ENCODE measurements at regions not wholly inside any gene's neighbourhood (a gene's known extent, or its start where the extent isn't known, plus 50 kb on each side); places are given as distances from the start of the nearest gene placed in this dataset.
"Not testable (repeated sequence)": the region's sequence is repeated elsewhere in the genome, so short reads cannot be mapped to it uniquely, and the experiment has no call there.

GRCh38 chr6:866316-866715, 173.4 kb upstream of the EXOC2 start:
- H4K20me1 ChIP-seq (ENCODE audit: insufficient read depth, low read length), result no peaks in the 10 kb centered on the region
- H3K9me3 ChIP-seq (ENCODE audit: low read depth, low read length), result no peaks in the 10 kb centered on the region
- no peak for DNase-seq (ENCODE audit: insufficient read length, low spot score, missing footprints)
- no peaks in the 10 kb centered on the region for H3K79me2 ChIP-seq (ENCODE audit: insufficient read depth, low read length)
- TF ChIP-seq, protein P1, sequence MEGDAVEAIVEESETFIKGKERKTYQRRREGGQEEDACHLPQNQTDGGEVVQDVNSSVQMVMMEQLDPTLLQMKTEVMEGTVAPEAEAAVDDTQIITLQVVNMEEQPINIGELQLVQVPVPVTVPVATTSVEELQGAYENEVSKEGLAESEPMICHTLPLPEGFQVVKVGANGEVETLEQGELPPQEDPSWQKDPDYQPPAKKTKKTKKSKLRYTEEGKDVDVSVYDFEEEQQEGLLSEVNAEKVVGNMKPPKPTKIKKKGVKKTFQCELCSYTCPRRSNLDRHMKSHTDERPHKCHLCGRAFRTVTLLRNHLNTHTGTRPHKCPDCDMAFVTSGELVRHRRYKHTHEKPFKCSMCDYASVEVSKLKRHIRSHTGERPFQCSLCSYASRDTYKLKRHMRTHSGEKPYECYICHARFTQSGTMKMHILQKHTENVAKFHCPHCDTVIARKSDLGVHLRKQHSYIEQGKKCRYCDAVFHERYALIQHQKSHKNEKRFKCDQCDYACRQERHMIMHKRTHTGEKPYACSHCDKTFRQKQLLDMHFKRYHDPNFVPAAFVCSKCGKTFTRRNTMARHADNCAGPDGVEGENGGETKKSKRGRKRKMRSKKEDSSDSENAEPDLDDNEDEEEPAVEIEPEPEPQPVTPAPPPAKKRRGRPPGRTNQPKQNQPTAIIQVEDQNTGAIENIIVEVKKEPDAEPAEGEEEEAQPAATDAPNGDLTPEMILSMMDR (IDR thresholded peaks at IDR 0.05; ENCODE audit: extremely low read depth, low read depth, low read length), result no peak
- no peak overlapping the region for H3K4me2 ChIP-seq (ENCODE audit: insufficient read depth, low read length)
- H2AFZ ChIP-seq (ENCODE audit: low read length), result no peak overlapping the region
- H3K4me1 ChIP-seq (ENCODE audit: insufficient read depth, low read length), result no peaks in the 10 kb centered on the region
- H3K36me3 ChIP-seq (ENCODE audit: insufficient read depth, low read length), result no peaks in the 10 kb centered on the region
- H3K27ac ChIP-seq (ENCODE audit: low read depth, low read length), result no peak overlapping the region
- no peak overlapping the region for H3K4me3 ChIP-seq (ENCODE audit: insufficient read depth, low read length)
- no peaks in the 10 kb centered on the region for H3K27me3 ChIP-seq (ENCODE audit: insufficient read depth, low read length)

- H3K27me3 ChIP-seq (ENCODE audit: insufficient read depth, low read length), result no peaks in the 10 kb centered on the region
- H3K27ac ChIP-seq (ENCODE audit: low read depth, low read length), result no peak overlapping the region
- no peaks in the 10 kb centered on the region for H3K4me1 ChIP-seq (ENCODE audit: insufficient read depth, low read length)
- H3K4me2 ChIP-seq (ENCODE audit: insufficient read depth, low read length), result no peak overlapping the region
- TF ChIP-seq, protein P1 (IDR thresholded peaks at IDR 0.05; ENCODE audit: extremely low read depth, low read depth, low read length), result no peak
- H3K9me3 ChIP-seq (ENCODE audit: low read depth, low read length), result no peaks in the 10 kb centered on the region
- H3K36me3 ChIP-seq (ENCODE audit: insufficient read depth, low read length), result no peaks in the 10 kb centered on the region
- no peak overlapping the region for H2AFZ ChIP-seq (ENCODE audit: low read length)
- no peak for DNase-seq (ENCODE audit: insufficient read length, low spot score, missing footprints)
- no peaks in the 10 kb centered on the region for H3K79me2 ChIP-seq (ENCODE audit: insufficient read depth, low read length)
- H4K20me1 ChIP-seq (ENCODE audit: insufficient read depth, low read length), result no peaks in the 10 kb centered on the region
- no peak overlapping the region for H3K4me3 ChIP-seq (ENCODE audit: insufficient read depth, low read length)
These were observed 172.9 kb upstream of the EXOC2 start for GRCh38 chr6:865846-866245.

DNA sequence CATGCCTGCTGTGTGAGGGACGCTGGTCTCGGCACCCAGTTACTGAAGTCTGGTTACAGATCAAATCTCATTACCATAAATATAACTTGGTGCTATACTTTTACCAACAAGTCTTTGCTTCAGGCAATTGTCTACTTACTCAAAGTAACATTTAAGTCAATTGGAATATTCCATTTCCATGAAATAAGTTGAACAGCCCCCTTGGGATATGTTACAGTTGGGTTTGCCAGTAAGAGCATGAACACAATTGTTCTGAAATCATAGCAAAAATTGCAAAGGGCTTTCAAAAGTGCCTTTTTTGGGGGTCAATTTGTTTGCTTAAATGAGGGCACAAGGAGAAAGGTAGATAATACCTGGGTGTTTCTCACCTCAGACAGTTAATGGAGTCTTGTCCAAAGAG, 170.9 kb upstream of the EXOC2 start:
- TF ChIP-seq, protein P1 (IDR thresholded peaks at IDR 0.05; ENCODE audit: extremely low read depth, low read depth, low read length), result no peak
- no peaks in the 10 kb centered on the region for H3K4me1 ChIP-seq (ENCODE audit: insufficient read depth, low read length)
- H2AFZ ChIP-seq (ENCODE audit: low read length), result no peak overlapping the region
- H3K36me3 ChIP-seq (ENCODE audit: insufficient read depth, low read length), result no peaks in the 10 kb centered on the region
- H3K27ac ChIP-seq (ENCODE audit: low read depth, low read length), result no peak overlapping the region
- H3K4me2 ChIP-seq (ENCODE audit: insufficient read depth, low read length), result no peak overlapping the region
- H3K4me3 ChIP-seq (ENCODE audit: insufficient read depth, low read length), result no peak overlapping the region
- H3K9me3 ChIP-seq (ENCODE audit: low read depth, low read length), result no peaks in the 10 kb centered on the region
- H4K20me1 ChIP-seq (ENCODE audit: insufficient read depth, low read length), result no peaks in the 10 kb centered on the region
- DNase-seq (ENCODE audit: insufficient read length, low spot score, missing footprints), result no peak
- H3K27me3 ChIP-seq (ENCODE audit: insufficient read depth, low read length), result no peaks in the 10 kb centered on the region
- H3K79me2 ChIP-seq (ENCODE audit: insufficient read depth, low read length), result no peaks in the 10 kb centered on the region

GRCh38 chr6:863127-863526, 170.2 kb upstream of the EXOC2 start:
- H3K4me3 ChIP-seq (ENCODE audit: insufficient read depth, low read length); H3K9me3 ChIP-seq (ENCODE audit: low read depth, low read length); H3K36me3 ChIP-seq (ENCODE audit: insufficient read depth, low read length); H4K20me1 ChIP-seq (ENCODE audit: insufficient read depth, low read length); H3K79me2 ChIP-seq (ENCODE audit: insufficient read depth, low read length); H2AFZ ChIP-seq (ENCODE audit: low read length); H3K4me1 ChIP-seq (ENCODE audit: insufficient read depth, low read length); H3K4me2 ChIP-seq (ENCODE audit: insufficient read depth, low read length); H3K27ac ChIP-seq (ENCODE audit: low read depth, low read length); H3K27me3 ChIP-seq (ENCODE audit: insufficient read depth, low read length); DNase-seq (ENCODE audit: insufficient read length, low spot score, missing footprints): not testable (repeated sequence)

- TF ChIP-seq, protein P1 (IDR thresholded peaks at IDR 0.05; ENCODE audit: extremely low read depth, low read depth, low read length), result no peak
- Histone ChIP-seq H4K20me1 (ENCODE audit: insufficient read depth, low read length) (no peaks in the 10 kb centered on the region), H3K27me3 (ENCODE audit: insufficient read depth, low read length) (no peaks in the 10 kb centered on the region), H3K36me3 (ENCODE audit: insufficient read depth, low read length) (no peaks in the 10 kb centered on the region), H3K79me2 (ENCODE audit: insufficient read depth, low read length) (no peaks in the 10 kb centered on the region), H3K4me1 (ENCODE audit: insufficient read depth, low read length) (no peaks in the 10 kb centered on the region), H3K27ac (ENCODE audit: low read depth, low read length) (no peak overlapping the region), H2AFZ (ENCODE audit: low read length) (no peak overlapping the region), H3K4me3 (ENCODE audit: insufficient read depth, low read length) (no peak overlapping the region), H3K4me2 (ENCODE audit: insufficient read depth, low read length) (no peak overlapping the region), H3K9me3 (ENCODE audit: low read depth, low read length) (no peaks in the 10 kb centered on the region)
- no peak for DNase-seq (ENCODE audit: insufficient read length, low spot score, missing footprints)
These were observed 167.0 kb upstream of the EXOC2 start for GRCh38 chr6:859936-860335.

Measured in osteoblast (primary cell).